NB4 (cell line): ENCODE measurements at regions not wholly inside any gene's neighbourhood (a gene's known extent, or its start where the extent isn't known, plus 50 kb on each side); places are given as distances from the start of the nearest gene placed in this dataset.

ENCODE experiments used
- DNase-seq: peaks from one replicate; pipeline ENCODE4 v3.0.0; 2010; ENCODE audit warnings: low read depth
- H3K4me3 ChIP-seq: one replicate; pipeline ENCODE4 v1.5.1; 2011; ENCODE audit warnings: mild to moderate bottlenecking, low read depth, low read length, moderate library complexity
- MAX ChIP-seq: IDR thresholded peaks from 2 replicates; pipeline ENCODE4 v1.6.1; 2011; ENCODE audit warnings: low read depth, low read length
- MYC ChIP-seq: IDR thresholded peaks from 2 replicates; pipeline ENCODE4 v1.6.1; 2011; ENCODE audit warnings: low read depth, low read length
- POLR2A ChIP-seq: IDR thresholded peaks from 2 replicates; pipeline ENCODE4 v1.6.1; 2011; ENCODE audit warnings: mild to moderate bottlenecking; ENCODE audit not compliant: insufficient read length; ENCODE audit errors: extremely low read depth
- TF ChIP-seq, protein P1 (sequence below): IDR thresholded peaks from one replicate; pipeline ENCODE4 v1.5.1; 2012; ENCODE audit warnings: low read depth, low read length

DNA sequence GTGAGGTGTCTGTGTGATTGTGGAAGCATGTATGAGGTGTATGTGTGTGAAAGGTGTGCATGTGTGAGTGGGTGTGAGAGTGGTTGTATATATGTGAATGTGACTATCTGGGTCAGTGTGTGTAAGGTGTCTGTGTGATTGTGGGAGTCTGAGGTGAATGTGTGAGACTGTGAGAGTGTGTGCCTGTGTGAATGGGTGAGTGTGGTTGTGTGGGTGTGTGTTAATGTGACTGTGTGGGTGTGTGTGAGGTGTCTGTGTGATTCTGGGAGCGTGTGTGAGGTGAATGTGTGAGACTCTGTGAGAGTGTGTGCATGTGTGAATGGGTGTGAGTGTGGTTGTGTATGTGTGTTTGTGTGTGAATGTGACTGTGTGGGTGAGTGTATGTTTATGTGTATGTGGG is 385.1 kb downstream of the TCERG1L start:
- TF ChIP-seq, protein P1, sequence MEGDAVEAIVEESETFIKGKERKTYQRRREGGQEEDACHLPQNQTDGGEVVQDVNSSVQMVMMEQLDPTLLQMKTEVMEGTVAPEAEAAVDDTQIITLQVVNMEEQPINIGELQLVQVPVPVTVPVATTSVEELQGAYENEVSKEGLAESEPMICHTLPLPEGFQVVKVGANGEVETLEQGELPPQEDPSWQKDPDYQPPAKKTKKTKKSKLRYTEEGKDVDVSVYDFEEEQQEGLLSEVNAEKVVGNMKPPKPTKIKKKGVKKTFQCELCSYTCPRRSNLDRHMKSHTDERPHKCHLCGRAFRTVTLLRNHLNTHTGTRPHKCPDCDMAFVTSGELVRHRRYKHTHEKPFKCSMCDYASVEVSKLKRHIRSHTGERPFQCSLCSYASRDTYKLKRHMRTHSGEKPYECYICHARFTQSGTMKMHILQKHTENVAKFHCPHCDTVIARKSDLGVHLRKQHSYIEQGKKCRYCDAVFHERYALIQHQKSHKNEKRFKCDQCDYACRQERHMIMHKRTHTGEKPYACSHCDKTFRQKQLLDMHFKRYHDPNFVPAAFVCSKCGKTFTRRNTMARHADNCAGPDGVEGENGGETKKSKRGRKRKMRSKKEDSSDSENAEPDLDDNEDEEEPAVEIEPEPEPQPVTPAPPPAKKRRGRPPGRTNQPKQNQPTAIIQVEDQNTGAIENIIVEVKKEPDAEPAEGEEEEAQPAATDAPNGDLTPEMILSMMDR, result no peak
- TF ChIP-seq MYC (no peak), POLR2A (no peak), MAX (no peak)
- no peak for DNase-seq
- H3K4me3 ChIP-seq, result no peak overlapping the region

DNA sequence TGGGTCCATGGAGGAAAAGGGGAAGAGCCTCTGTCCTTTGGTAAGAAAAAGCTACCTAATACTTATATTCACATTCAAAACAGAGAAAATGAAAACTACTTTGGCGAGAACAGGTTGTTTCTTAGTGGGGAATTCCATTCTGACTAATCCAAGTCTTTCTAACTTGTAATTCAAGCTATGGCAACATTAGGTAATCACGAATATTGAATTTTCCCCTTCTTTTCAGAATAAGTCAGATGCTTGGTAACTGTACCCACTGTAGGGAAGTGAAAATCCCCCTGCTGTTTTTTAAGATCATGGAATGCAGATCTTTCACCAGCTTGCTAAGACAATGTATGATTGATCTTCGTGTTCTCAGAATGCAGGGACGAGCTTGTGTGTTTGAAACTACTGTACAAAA is 384.4 kb downstream of the TCERG1L start:
- TF ChIP-seq, protein P1, result no peak
- TF ChIP-seq MAX (no peak), POLR2A (no peak), MYC (no peak)
- DNase-seq, result no peak
- no peak overlapping the region for H3K4me3 ChIP-seq

- H3K4me3 ChIP-seq, result no peak overlapping the region
- DNase-seq, result no peak
- TF ChIP-seq MAX (no peak), POLR2A (no peak), MYC (no peak)
- TF ChIP-seq, protein P1, result no peak
Observed at GRCh38 chr10:130928306-130928705, 383.2 kb downstream of the TCERG1L start.

DNA sequence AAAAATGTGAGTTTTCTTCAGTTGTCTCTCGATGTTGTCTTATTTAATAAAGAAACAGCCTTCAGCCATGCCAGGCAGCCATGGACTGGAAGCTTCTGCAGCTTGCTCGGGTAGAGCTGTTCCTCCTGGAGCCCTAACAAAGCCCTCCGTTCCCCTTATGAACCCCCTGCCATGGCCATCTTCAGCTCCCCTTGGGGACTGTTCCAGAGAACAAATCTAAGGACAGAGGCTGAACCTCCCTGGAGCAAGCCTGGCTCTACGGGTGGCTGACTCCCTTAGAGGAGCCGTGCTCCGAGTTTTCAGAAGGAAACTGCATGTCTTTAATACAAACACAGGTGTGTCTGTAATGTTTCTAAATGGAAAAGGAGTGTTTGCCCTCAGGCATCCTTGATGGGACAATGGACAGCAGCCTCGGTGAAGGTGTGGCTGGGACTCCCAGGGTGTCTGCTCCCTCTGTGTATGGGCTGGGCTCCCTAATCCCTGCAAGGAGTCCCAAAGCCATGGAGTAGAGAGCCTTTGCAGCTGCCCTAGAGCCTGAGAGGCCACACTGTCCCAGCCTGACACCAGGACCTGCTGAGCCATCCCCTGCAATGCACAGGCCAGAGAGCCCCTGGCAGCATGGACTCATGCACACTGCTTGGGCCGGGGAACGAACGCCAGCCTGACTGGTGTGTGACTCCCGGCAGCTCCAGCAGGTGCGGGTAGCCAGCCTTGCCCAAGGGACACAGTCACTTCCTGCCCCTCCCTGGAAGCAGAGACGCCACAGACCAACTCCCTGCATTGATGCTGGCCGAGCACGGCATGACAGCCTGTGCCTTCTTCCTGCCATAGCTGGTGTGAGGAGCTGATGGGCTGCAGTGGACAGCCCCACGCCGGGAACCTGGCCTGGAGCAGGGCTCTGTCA is 381.8 kb downstream of the TCERG1L start:
- no peak for TF ChIP-seq POLR2A
- no peak for TF ChIP-seq MYC
- TF ChIP-seq, protein P1, result no peak
- no peak for TF ChIP-seq MAX
- no peak overlapping the region for H3K4me3 ChIP-seq
- DNase-seq, result peak; percentile 8

- no peak for TF ChIP-seq MAX
- no peak for TF ChIP-seq MYC
- H3K4me3 ChIP-seq, result no peak overlapping the region
- no peak for DNase-seq
Observed at GRCh38 chr10:130930821-130931220, 380.7 kb downstream of the TCERG1L start.

- TF ChIP-seq POLR2A (no peak), MYC (no peak), MAX (no peak)
- TF ChIP-seq, protein P1, result no peak
- DNase-seq, result no peak
- H3K4me3 ChIP-seq, result no peak overlapping the region
Observed at GRCh38 chr10:130931256-130931655, 380.3 kb downstream of the TCERG1L start.
